ENCODE measurements at regions not wholly inside any gene's neighbourhood (a gene's known extent, or its start where the extent isn't known, plus 50 kb on each side); places are given as distances from the start of the nearest gene placed in this dataset.
"Not testable (repeated sequence)": the region's sequence is repeated elsewhere in the genome, so short reads cannot be mapped to it uniquely, and the experiment has no call there.

GRCh38 chr4:13763707-13764106, 136.2 kb upstream of the BOD1L1 start:
- no peak for DNase-seq

GRCh38 chr4:13765539-13765938, 138.0 kb upstream of the BOD1L1 start:
- no peak for DNase-seq

GRCh38 chr4:13766761-13767540, 139.4 kb upstream of the BOD1L1 start:
- DNase-seq, result no peak

DNA sequence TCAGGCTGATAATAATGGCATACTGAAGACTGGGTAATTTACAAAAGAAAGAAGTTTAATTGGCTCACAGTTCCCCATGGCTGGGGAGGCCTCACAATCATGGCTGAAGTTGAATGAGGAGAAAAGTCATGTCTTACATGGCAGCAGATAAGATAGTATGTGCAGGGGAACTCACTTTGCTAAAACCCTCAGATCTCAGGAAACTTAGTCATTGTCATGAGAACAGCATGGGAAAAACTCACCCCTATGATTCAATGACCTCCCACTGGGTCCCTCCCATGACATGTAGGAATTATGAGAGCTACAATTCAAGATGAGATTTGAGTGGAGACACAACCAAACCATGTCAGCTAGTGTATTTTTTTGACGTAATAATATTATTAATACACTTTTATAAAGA, 149.8 kb upstream of the BOD1L1 start:
- DNase-seq, result no peak

- DNase-seq, result no peak
These were observed 150.8 kb upstream of the BOD1L1 start for GRCh38 chr4:13778367-13778766.

GRCh38 chr4:13782231-13782630, 154.7 kb upstream of the BOD1L1 start:
- no peak for DNase-seq

DNA sequence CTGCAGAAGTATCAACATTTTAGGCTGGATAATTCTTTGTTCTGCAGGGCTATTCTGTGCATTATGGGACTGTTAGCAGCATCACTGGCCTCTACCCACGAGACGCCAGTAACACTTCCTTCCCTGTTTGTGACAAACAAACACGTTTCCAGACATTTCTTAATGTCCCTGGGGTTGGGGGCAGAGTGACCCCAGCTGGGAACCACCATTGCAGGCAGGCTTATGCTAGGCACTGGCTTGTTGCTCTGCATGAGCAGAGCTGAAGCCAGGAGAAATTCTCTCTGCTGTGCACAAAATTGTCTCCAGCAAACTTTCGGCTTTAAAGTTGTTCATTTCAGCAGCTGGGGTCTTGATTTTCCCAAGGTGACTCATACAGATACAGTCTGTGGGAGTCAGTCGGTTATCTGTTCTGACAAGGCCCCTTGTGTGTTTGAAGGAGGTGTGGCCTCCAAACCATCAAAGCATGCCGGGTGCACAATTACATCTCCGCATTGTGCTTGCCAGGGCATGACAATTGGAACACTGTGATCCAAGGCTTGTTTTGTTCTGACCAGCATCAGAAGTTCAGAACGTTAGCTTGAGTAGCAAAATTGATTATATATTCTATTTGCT, 156.4 kb upstream of the BOD1L1 start:
- no peak for DNase-seq

- no peak for DNase-seq
These were observed 165.6 kb upstream of the BOD1L1 start for GRCh38 chr4:13793020-13793710.

GRCh38 chr4:13794819-13795565, 167.5 kb upstream of the BOD1L1 start:
- no peak for DNase-seq

GRCh38 chr4:13797061-13797460, 169.5 kb upstream of the BOD1L1 start:
- no peak for DNase-seq

DNA sequence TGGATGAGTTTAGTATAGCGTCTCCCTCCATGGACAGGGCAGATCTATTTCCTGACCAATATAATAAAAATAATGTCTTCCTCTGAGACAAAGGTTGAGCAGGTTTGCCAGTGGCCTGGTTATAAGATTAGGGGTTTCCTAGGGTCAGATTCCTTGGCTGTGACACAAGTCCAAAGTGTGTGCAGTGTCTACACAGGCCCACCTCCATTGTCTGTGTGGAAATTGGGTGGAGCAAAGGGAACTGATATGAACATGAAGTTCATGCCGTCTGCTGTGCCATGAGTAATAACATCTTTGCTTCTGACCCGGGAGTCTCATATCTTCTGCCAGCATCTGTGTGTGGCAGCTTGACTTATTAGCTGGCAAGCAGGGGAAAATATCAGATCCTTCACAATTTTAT, 187.7 kb upstream of the BOD1L1 start:
- no peak for DNase-seq

- no peak for DNase-seq
These were observed 188.9 kb upstream of the BOD1L1 start for GRCh38 chr4:13816472-13816871.

- no peak for DNase-seq
These were observed 194.0 kb upstream of the BOD1L1 start for GRCh38 chr4:13821522-13821921.

GRCh38 chr4:13825822-13826221, 198.3 kb upstream of the BOD1L1 start:
- DNase-seq, result not testable (repeated sequence)

- DNase-seq, result no peak
These were observed 201.9 kb upstream of the BOD1L1 start for GRCh38 chr4:13829457-13829856.

DNA sequence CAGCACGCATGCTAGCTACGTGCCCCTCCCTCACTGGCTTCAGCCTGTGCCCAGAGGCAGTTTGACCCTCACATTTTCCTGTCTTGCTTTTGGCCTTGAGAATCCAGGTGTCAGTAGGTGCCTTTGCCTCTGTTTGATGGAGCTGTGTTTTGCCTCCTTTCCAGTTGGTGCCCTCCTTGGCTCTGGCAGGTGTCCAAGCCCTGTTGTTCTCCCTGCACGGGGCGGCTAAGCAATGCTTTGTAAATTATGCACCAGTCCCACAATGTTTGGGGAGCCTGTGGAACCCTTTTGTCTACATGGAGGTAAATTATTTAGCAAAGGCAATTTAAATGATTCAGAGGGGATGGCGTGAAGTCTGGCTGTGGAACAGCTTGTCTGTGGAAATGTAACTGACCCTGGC, 202.9 kb upstream of the BOD1L1 start:
- DNase-seq, result no peak

DNA sequence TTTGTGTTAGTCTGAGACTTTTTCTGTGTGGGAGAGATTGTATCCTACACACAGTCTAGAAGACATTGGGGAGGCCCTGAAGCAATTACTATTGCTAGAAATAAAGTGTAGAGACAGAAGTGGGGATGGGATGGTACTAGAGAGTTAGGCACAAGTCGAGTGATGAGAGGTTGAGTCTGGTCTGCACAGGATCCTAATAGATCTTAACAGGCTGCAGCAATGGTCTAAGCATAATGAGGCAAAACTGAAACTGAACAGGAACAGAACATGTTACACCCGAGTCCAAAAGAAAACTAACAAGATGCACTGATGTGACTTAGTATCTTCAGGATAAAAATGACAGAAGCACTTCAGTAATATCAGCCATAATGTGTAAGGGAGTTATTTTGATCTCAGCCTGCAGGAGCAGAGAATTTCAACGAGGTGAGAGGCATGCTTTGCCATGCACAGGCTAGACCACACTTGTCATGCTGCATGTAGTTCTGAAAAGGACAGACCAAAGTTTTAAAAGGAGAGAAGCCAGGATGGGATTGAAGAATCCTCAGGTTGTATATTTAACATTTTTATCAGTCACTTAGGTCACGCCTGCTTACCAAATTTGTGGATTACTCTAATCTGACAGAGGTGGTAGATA, 205.8 kb upstream of the BOD1L1 start:
- no peak for DNase-seq

GRCh38 chr4:13836946-13837912, 209.7 kb upstream of the BOD1L1 start:
- no peak for DNase-seq

DNA sequence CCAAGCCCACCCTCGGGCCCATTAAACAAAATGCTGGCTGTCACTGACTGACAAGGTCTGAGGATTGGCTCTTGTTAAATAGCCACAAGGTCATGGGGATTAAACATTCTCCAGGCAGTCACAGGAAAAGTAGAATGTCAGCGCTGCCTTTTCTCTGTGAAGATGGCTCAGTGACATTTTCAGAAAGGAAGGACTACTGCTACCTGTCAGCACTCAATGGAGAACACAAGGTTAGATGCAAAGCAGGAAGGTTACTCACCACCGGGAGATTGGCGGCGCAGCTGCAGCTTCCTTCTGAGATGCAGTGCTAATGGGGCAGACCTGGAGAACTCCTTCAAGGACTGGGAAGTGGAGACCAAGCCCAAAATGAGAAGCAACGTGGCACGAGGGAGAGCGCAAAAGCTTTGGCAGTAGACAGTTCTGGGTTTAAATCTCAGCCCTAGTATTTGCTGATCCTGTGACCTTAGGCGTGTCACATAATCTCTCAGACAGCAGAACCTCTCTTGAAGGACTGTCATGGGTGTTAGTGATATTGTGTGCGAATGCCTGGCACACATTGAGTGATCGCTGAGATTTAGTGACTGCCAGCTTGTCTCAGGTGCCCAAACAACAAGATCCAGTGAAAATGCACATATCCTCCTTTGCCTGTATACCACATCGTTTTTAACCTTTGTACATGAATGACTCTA, 213.1 kb upstream of the BOD1L1 start:
- no peak for DNase-seq

DNA sequence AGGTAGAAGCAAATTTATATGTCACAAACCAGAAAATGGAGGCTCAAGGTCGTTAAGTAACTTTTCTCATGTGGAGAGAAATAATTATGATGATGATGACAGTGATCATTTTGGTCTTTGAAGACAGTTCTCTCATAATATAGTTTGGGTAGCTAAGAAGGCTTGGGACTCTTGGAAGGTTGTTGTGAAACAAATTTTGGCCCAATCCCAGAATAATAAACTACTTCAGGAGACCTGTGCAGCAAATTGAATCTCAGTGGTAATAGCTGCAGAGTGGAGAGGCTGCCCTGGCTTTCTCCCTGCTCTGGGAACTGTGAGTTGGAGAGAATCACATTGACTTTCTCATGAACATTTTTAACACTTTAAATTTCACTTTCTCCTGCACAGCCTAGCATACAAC, 217.2 kb upstream of the BOD1L1 start:
- DNase-seq, result no peak

GRCh38 chr4:13849778-13850177, 222.3 kb upstream of the BOD1L1 start:
- DNase-seq, result no peak

All from left hindlimb (tissue), 1 donor.